LNCaP clone FGC (cell line): ENCODE measurements at regions not wholly inside any gene's neighbourhood (a gene's known extent, or its start where the extent isn't known, plus 50 kb on each side); places are given as distances from the start of the nearest gene placed in this dataset.

Source experiments
- DNase-seq: peaks from one replicate; pipeline ENCODE4 v3.0.0-alpha.2; 2011; ENCODE audit warnings: low read depth
- H3K4me3 ChIP-seq: 2 replicates; pipeline ENCODE4 v1.5.1; 2011; ENCODE audit warnings: mild to moderate bottlenecking, low read depth, low read length, control low read depth
- CTCF ChIP-seq: IDR thresholded peaks from 2 replicates; pipeline ENCODE4 v1.5.1; 2012; ENCODE audit warnings: mild to moderate bottlenecking; ENCODE audit not compliant: control insufficient read depth, insufficient read depth; ENCODE audit errors: extremely low read depth

- DNase-seq = no peak
- no peak for TF ChIP-seq CTCF
- H3K4me3 ChIP-seq = no peak overlapping the region
Observed at GRCh38 chr2:195199864-195200263, 457.2 kb upstream of the SLC39A10 start.

- DNase-seq = no peak
- no peak overlapping the region for H3K4me3 ChIP-seq
- no peak for TF ChIP-seq CTCF
Observed at GRCh38 chr2:195181059-195181705, 475.8 kb upstream of the SLC39A10 start.

- no peak overlapping the region for H3K4me3 ChIP-seq
- DNase-seq = no peak
- TF ChIP-seq CTCF = no peak
Observed at GRCh38 chr2:195168369-195168768, 488.7 kb upstream of the SLC39A10 start.

- no peak for DNase-seq
- H3K4me3 ChIP-seq = no peak overlapping the region
- no peak for TF ChIP-seq CTCF
Observed at GRCh38 chr2:195164930-195165329, 492.1 kb upstream of the SLC39A10 start.

- no peak for TF ChIP-seq CTCF
- H3K4me3 ChIP-seq = no peak overlapping the region
- no peak for DNase-seq
Observed at GRCh38 chr2:195162918-195163317, 494.1 kb upstream of the SLC39A10 start.

GRCh38 chr2:195162194-195162593 is 494.8 kb upstream of the SLC39A10 start:
- no peak for TF ChIP-seq CTCF
- no peak for DNase-seq

GRCh38 chr2:195160963-195161362 is 496.1 kb upstream of the SLC39A10 start:
- TF ChIP-seq CTCF = no peak
- DNase-seq = no peak
- no peak overlapping the region for H3K4me3 ChIP-seq

More at GRCh38 chr2:195162194-195162593, 494.8 kb upstream of the SLC39A10 start:
- H3K4me3 ChIP-seq = no peak overlapping the region
